Transverse colon (tissue), 4 donors: ENCODE measurements at regions not wholly inside any gene's neighbourhood (a gene's known extent, or its start where the extent isn't known, plus 50 kb on each side); places are given as distances from the start of the nearest gene placed in this dataset.
"Not testable (repeated sequence)": the region's sequence is repeated elsewhere in the genome, so short reads cannot be mapped to it uniquely, and the experiment has no call there.

ENCODE experiments used
- DNase-seq: peaks from one replicate; pipeline ENCODE4 v3.0.0-alpha.2; 2019
- H3K27ac ChIP-seq, 4 donors: fragments of 200-600 bp; sonication (generic); 2 replicates each; pipeline ENCODE4 v1.5.1; 2016 to 2018; ENCODE audit warnings: inconsistent platforms in 4 of 4
- H3K27me3 ChIP-seq: fragments of 200-600 bp; sonication (generic); 2 replicates; pipeline ENCODE4 v1.5.1; 2017; ENCODE audit warnings: inconsistent platforms
- H3K36me3 ChIP-seq, 4 donors: fragments of 200-600 bp; sonication (generic); 2 replicates each; pipeline ENCODE4 v1.5.1; 2017 to 2019; ENCODE audit warnings: inconsistent platforms in 4 of 4
- H3K4me1 ChIP-seq, 4 donors: fragments of 200-600 bp; sonication (generic); 2 replicates each; pipeline ENCODE4 v1.5.1; 2017 to 2020; ENCODE audit warnings: inconsistent platforms in 4 of 4
- H3K4me3 ChIP-seq, 4 donors: fragments of 200-600 bp; sonication (generic); 1 replicate in 1 of 4; 2 replicates in 3 of 4; pipeline versions ENCODE4 v1.5.1 to v1.6.1; 2017 to 2019; ENCODE audit warnings: inconsistent platforms in 4 of 4
- H3K9me3 ChIP-seq, 2 donors: fragments of 200-600 bp; sonication (generic); 2 replicates each; pipeline ENCODE4 v1.5.1; 2017 to 2019; ENCODE audit warnings: inconsistent platforms in 2 of 2
- CTCF ChIP-seq, 5 experiments: fragments of 200-600 bp in 3 of 5; fragments of 450-650 bp in 2 of 5; sonication (generic) in 3 of 5; IDR thresholded peaks; 1 replicate in 2 of 5; 2 replicates in 3 of 5; pipeline ENCODE4 v1.5.1; 2016 to 2017; ENCODE audit warnings: antibody characterized with exemption in 5 of 5, inconsistent platforms in 3 of 5, mild to moderate bottlenecking in 2 of 5, moderate library complexity in 1 of 5
- EP300 ChIP-seq: sonication (generic); formaldehyde crosslinking; IDR thresholded peaks from one replicate; pipeline ENCODE4 v1.6.1; 2017; ENCODE audit warnings: antibody characterized with exemption, low read depth
- POLR2A ChIP-seq: fragments of 450-650 bp; IDR thresholded peaks from one replicate; pipeline ENCODE4 v1.6.1; 2016; ENCODE audit warnings: antibody characterized with exemption, mild to moderate bottlenecking, moderate library complexity
- POLR2AphosphoS5 ChIP-seq, 3 donors: sonication (generic); formaldehyde crosslinking; IDR thresholded peaks; one replicate each; pipeline ENCODE4 v1.6.1; 2016; ENCODE audit warnings: antibody characterized with exemption in 3 of 3
- WGBS, 2 donors: methylation state at CpG; one replicate each; pipeline ENCODE4 v1.1.5; 2018; ENCODE audit warnings: low coverage in 1 of 2; 5-methylcytosine and 5-hydroxymethylcytosine counted together
- in situ Hi-C, 4 donors: fragments of 200-750 bp; cut with MboI; loops; one replicate each; pipeline versions ENCODE4 v1.15.0 to v1.15.1; 2017; ENCODE audit warnings: low sequenced_read_pairs in 3 of 4, low pct_ligation_motif_present in 1 of 4, low pct_unique_long_range_greater_than_20kb in 1 of 4
- intact Hi-C: fragments of 100-400 bp; cut with DNase I; formaldehyde crosslinking; loops from one replicate; pipeline ENCODE4 v1.15.1; 2023; ENCODE audit warnings: low total_unique reads

GRCh38 chr1:104329278-104329677, 579.6 kb downstream of the AMY1C start:
- H3K27ac ChIP-seq: no peak overlapping the region
- in situ Hi-C loops (no loop called here), intact Hi-C loops (no loop called here)
- H3K4me1 ChIP-seq: no peaks in the 10 kb centered on the region
- H3K36me3 ChIP-seq: no peaks in the 10 kb centered on the region
- 82 to 95% methylated on average over 4 of the region's 4 CpGs for WGBS, 2 donors
- H3K9me3 ChIP-seq: no peaks in the 10 kb centered on the region
- H3K27me3 ChIP-seq: no peaks in the 10 kb centered on the region
- no peak overlapping the region for H3K4me3 ChIP-seq
- TF ChIP-seq POLR2AphosphoS5 (IDR thresholded peaks at IDR 0.05) (no peak), CTCF (IDR thresholded peaks at IDR 0.05) (no peak), EP300 (no peak), POLR2A (no peak)
- DNase-seq: no peak

GRCh38 chr1:104331763-104332162, 582.1 kb downstream of the AMY1C start:
- H3K27ac ChIP-seq: no peak overlapping the region
- H3K4me1 ChIP-seq: no peaks in the 10 kb centered on the region
- in situ Hi-C loops (no loop called here), intact Hi-C loops (no loop called here)
- 83 to 100% methylated on average over 1 to 3 of the region's 3 CpGs for WGBS, 2 donors
- DNase-seq: no peak
- H3K27me3 ChIP-seq: no peaks in the 10 kb centered on the region
- no peaks in the 10 kb centered on the region for H3K36me3 ChIP-seq
- no peak overlapping the region for H3K4me3 ChIP-seq
- no peak for TF ChIP-seq POLR2A
- TF ChIP-seq EP300: no peak
- TF ChIP-seq CTCF (IDR thresholded peaks at IDR 0.05): no peak
- TF ChIP-seq POLR2AphosphoS5 (IDR thresholded peaks at IDR 0.05): no peak
- H3K9me3 ChIP-seq: no peaks in the 10 kb centered on the region

- H3K4me3 ChIP-seq, H3K36me3 ChIP-seq, DNase-seq, in situ Hi-C loops, intact Hi-C loops, H3K27me3 ChIP-seq, H3K4me1 ChIP-seq, H3K9me3 ChIP-seq, H3K27ac ChIP-seq: not testable (repeated sequence)
- WGBS, 2 donors: 50 to 57% methylated on average over 2 to 5 of the region's 5 CpGs
Observed at GRCh38 chr1:104337927-104338326, 588.2 kb downstream of the AMY1C start.

GRCh38 chr1:104341944-104342343, 592.2 kb downstream of the AMY1C start:
- in situ Hi-C loops: no loop called here

More at GRCh38 chr1:104341944-104342343, 592.2 kb downstream of the AMY1C start:
- no peak overlapping the region for H3K27ac ChIP-seq
- intact Hi-C loops: no loop called here
- TF ChIP-seq POLR2A: no peak
- TF ChIP-seq EP300: no peak
- TF ChIP-seq POLR2AphosphoS5 (IDR thresholded peaks at IDR 0.05): no peak
- no peak for TF ChIP-seq CTCF (IDR thresholded peaks at IDR 0.05)
- WGBS, 2 donors: 53 to 67% methylated on average over 3 of the region's 3 CpGs
- H3K4me3 ChIP-seq: no peak overlapping the region
- H3K9me3 ChIP-seq: no peaks in the 10 kb centered on the region
- H3K4me1 ChIP-seq: no peaks in the 10 kb centered on the region
- DNase-seq: no peak
- no peaks in the 10 kb centered on the region for H3K27me3 ChIP-seq
- H3K36me3 ChIP-seq: no peaks in the 10 kb centered on the region
